Aorta (tissue), 5 donors: ENCODE measurements at regions not wholly inside any gene's neighbourhood (a gene's known extent, or its start where the extent isn't known, plus 50 kb on each side); places are given as distances from the start of the nearest gene placed in this dataset.

ENCODE experiments used
- ATAC-seq: fragments of 200-7000 bp; cut with Tn5 transposase; one replicate; pipeline ENCODE4 v1.9.1; 2022; ENCODE audit warnings: moderate library complexity; ENCODE audit not compliant: low FRiP score
- DNase-seq, 2 donors: peaks; one replicate each; pipeline ENCODE4 v3.0.0-alpha.2; 2020
- H3K27ac ChIP-seq, 2 donors: one replicate each; pipeline ENCODE4 v1.5.1; 2013; ENCODE audit warnings: low read length in 2 of 2, mild to moderate bottlenecking in 2 of 2, moderate library complexity in 2 of 2, control low read depth in 1 of 2, inconsistent platforms in 1 of 2, low read depth in 1 of 2
- H3K27me3 ChIP-seq, 2 donors: one replicate each; pipeline ENCODE4 v1.6.1; 2013; ENCODE audit warnings: control low read depth in 1 of 2, low read length in 1 of 2, mild to moderate bottlenecking in 1 of 2, moderate library complexity in 1 of 2; ENCODE audit not compliant: insufficient read depth in 2 of 2, control insufficient read depth in 1 of 2
- H3K36me3 ChIP-seq, 2 donors: one replicate each; pipeline ENCODE4 v1.6.1; 2013; ENCODE audit warnings: control low read depth in 1 of 2, low read length in 1 of 2, mild to moderate bottlenecking in 1 of 2; ENCODE audit not compliant: insufficient read depth in 2 of 2, control insufficient read depth in 1 of 2
- H3K4me1 ChIP-seq, 2 donors: one replicate each; pipeline ENCODE4 v1.6.1; 2013; ENCODE audit warnings: low read length in 2 of 2, control low read depth in 1 of 2, mild to moderate bottlenecking in 1 of 2, moderate library complexity in 1 of 2; ENCODE audit not compliant: insufficient read depth in 2 of 2, control insufficient read depth in 1 of 2
- H3K4me3 ChIP-seq, 2 donors: one replicate each; pipeline ENCODE4 v1.5.1; 2013; ENCODE audit warnings: low read length in 2 of 2, control low read depth in 1 of 2, mild to moderate bottlenecking in 1 of 2
- H3K9me3 ChIP-seq: one replicate; pipeline ENCODE4 v1.6.1; 2013; ENCODE audit warnings: mild to moderate bottlenecking, low read length; ENCODE audit not compliant: control insufficient read depth
- WGBS, 2 donors: extraction: QIAGEN DNeasy Blood & Tissue Kit; methylation state at CpG; one replicate each; pipeline ENCODE4 v1.1.7; 2013; 5-methylcytosine and 5-hydroxymethylcytosine counted together
- intact Hi-C, 2 donors: fragments of 100-400 bp; cut with DNase I; formaldehyde crosslinking; loops; one replicate each; pipeline versions ENCODE4 v1.14.2 to v1.15.0; 2022
- donor health status: healthy with polysubstance abuse.
- donor health status: Bipolar disorder and iron deficiency.
- donor health status: DM: no; HTN: no; CAD: no.
- donor health status: DM: no; HTN: no; CAD: no.
- donor health status: DM: yes; HTN: yes; CAD: no.

GRCh38 chr2:139045524-139045923, 265.3 kb upstream of the NXPH2 start:
- no peak overlapping the region for H3K27ac ChIP-seq
- no peaks in the 10 kb centered on the region for H3K4me1 ChIP-seq
- 57 to 63% methylated on average over 2 of the region's 2 CpGs for WGBS, 2 donors
- no peaks in the 10 kb centered on the region for H3K27me3 ChIP-seq
- H3K9me3 ChIP-seq: no peaks in the 10 kb centered on the region
- ATAC-seq: no peak
- intact Hi-C loops: no loop called here
- no peak overlapping the region for H3K4me3 ChIP-seq
- H3K36me3 ChIP-seq: no peaks in the 10 kb centered on the region
- DNase-seq: no peak

- no peak overlapping the region for H3K4me3 ChIP-seq
- no peaks in the 10 kb centered on the region for H3K27me3 ChIP-seq
- no peaks in the 10 kb centered on the region for H3K9me3 ChIP-seq
- H3K4me1 ChIP-seq: no peaks in the 10 kb centered on the region
- H3K36me3 ChIP-seq: no peaks in the 10 kb centered on the region
- ATAC-seq (no peak), DNase-seq (no peak)
- intact Hi-C loops: no loop called here
- no peak overlapping the region for H3K27ac ChIP-seq
Observed at GRCh38 chr2:139034064-139034463, 253.9 kb upstream of the NXPH2 start.

- no peaks in the 10 kb centered on the region for H3K36me3 ChIP-seq
- no peaks in the 10 kb centered on the region for H3K27me3 ChIP-seq
- DNase-seq (no peak), ATAC-seq (no peak)
- no peaks in the 10 kb centered on the region for H3K9me3 ChIP-seq
- intact Hi-C loops: no loop called here
- H3K27ac ChIP-seq: no peak overlapping the region
- no peaks in the 10 kb centered on the region for H3K4me1 ChIP-seq
- no peak overlapping the region for H3K4me3 ChIP-seq
- 35 to 42% methylated on average over 2 of the region's 2 CpGs for WGBS, 2 donors
Observed at GRCh38 chr2:139033300-139033699, 253.1 kb upstream of the NXPH2 start.

- no peak overlapping the region for H3K27ac ChIP-seq
- H3K4me3 ChIP-seq: no peak overlapping the region
- H3K36me3 ChIP-seq: no peaks in the 10 kb centered on the region
- H3K9me3 ChIP-seq: no peaks in the 10 kb centered on the region
- ATAC-seq (peak; percentile 22), DNase-seq (no peak)
- no peaks in the 10 kb centered on the region for H3K4me1 ChIP-seq
- no peaks in the 10 kb centered on the region for H3K27me3 ChIP-seq
- intact Hi-C loops: no loop called here
Observed at GRCh38 chr2:139031722-139032121, 251.5 kb upstream of the NXPH2 start.

GRCh38 chr2:139020287-139020686, 240.1 kb upstream of the NXPH2 start:
- no peak overlapping the region for H3K27ac ChIP-seq
- 74 to 76% methylated on average over 1 of the region's 1 CpG for WGBS, 2 donors
- no peaks in the 10 kb centered on the region for H3K4me1 ChIP-seq
- DNase-seq (no peak), ATAC-seq (no peak)
- H3K9me3 ChIP-seq: peaks cover 6% of the 10 kb centered on the region
- H3K4me3 ChIP-seq: no peak overlapping the region
- H3K36me3 ChIP-seq: no peaks in the 10 kb centered on the region
- intact Hi-C loops: no loop called here
- H3K27me3 ChIP-seq: no peaks in the 10 kb centered on the region

- ATAC-seq (peak; percentile 38), DNase-seq (no peak)
- H3K9me3 ChIP-seq: peaks cover 6% of the 10 kb centered on the region
- H3K36me3 ChIP-seq: no peaks in the 10 kb centered on the region
- H3K27ac ChIP-seq: no peak overlapping the region
- H3K27me3 ChIP-seq: no peaks in the 10 kb centered on the region
- no peak overlapping the region for H3K4me3 ChIP-seq
- intact Hi-C loops: no loop called here
- WGBS, 2 donors: 70 to 87% methylated on average over 2 of the region's 2 CpGs
- no peaks in the 10 kb centered on the region for H3K4me1 ChIP-seq
Observed at GRCh38 chr2:139018252-139018651, 238.1 kb upstream of the NXPH2 start.

GRCh38 chr2:139007130-139007529, 226.9 kb upstream of the NXPH2 start:
- Histone ChIP-seq H3K36me3 (no peaks in the 10 kb centered on the region), H3K4me1 (no peaks in the 10 kb centered on the region), H3K4me3 (no peak overlapping the region), H3K9me3 (no peaks in the 10 kb centered on the region), H3K27me3 (no peaks in the 10 kb centered on the region), H3K27ac (no peak overlapping the region)
- intact Hi-C loops: no loop called here
- ATAC-seq (no peak), DNase-seq (no peak)

GRCh38 chr2:139000131-139000785, 220.1 kb upstream of the NXPH2 start:
- no peaks in the 10 kb centered on the region for H3K27me3 ChIP-seq
- H3K9me3 ChIP-seq: no peaks in the 10 kb centered on the region
- no peaks in the 10 kb centered on the region for H3K4me1 ChIP-seq
- WGBS, 2 donors: 33 to 39% methylated on average over 6 of the region's 6 CpGs
- no peak for DNase-seq
- H3K36me3 ChIP-seq: no peaks in the 10 kb centered on the region
- no peak overlapping the region for H3K27ac ChIP-seq
- intact Hi-C loops: no loop called here
- no peak overlapping the region for H3K4me3 ChIP-seq
- ATAC-seq: no peak

GRCh38 chr2:138997856-138998517, 217.8 kb upstream of the NXPH2 start:
- no peaks in the 10 kb centered on the region for H3K4me1 ChIP-seq
- H3K4me3 ChIP-seq: no peak overlapping the region
- WGBS, 2 donors: 48 to 51% methylated on average over 3 of the region's 3 CpGs
- H3K27ac ChIP-seq: no peak overlapping the region
- H3K36me3 ChIP-seq: no peaks in the 10 kb centered on the region
- intact Hi-C loops: no loop called here
- DNase-seq: no peak
- no peaks in the 10 kb centered on the region for H3K9me3 ChIP-seq
- no peaks in the 10 kb centered on the region for H3K27me3 ChIP-seq
- ATAC-seq: no peak
